Activated CD4-positive, alpha-beta T cell treated with anti-CD3 and anti-CD28 coated beads, Interleukin-2, Interleukin-6, amounts not matched to agents 100 ng/mL and 50 ng/mL, durations not matched to agents 16 hours and 8 hours (primary cell): ENCODE measurements at regions not wholly inside any gene's neighbourhood (a gene's known extent, or its start where the extent isn't known, plus 50 kb on each side); places are given as distances from the start of the nearest gene placed in this dataset.

Experiments used
- DNase-seq: peaks from one replicate; pipeline ENCODE4 v3.0.0-alpha.2; 2020

DNA sequence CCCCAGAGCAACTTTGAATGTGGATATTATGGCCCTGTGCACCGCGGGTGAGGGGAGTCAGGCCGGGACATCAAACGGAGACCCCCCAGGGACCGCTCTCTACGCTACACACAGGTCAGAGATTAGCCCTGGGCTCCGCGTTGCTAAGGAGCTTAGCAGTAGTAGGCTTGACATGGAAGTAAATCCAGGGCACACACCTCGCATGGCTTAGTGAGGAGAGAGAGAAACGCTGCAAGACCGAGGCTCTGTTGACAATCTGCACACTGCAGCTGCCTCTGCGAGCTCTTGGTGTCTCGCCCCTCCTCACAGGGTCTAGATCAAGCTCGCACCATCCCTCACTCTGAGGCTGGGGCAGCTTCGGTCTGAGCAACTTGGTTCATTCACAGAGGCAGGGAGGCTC is 116.1 kb upstream of the CDH4 start:
- no peak for DNase-seq

DNA sequence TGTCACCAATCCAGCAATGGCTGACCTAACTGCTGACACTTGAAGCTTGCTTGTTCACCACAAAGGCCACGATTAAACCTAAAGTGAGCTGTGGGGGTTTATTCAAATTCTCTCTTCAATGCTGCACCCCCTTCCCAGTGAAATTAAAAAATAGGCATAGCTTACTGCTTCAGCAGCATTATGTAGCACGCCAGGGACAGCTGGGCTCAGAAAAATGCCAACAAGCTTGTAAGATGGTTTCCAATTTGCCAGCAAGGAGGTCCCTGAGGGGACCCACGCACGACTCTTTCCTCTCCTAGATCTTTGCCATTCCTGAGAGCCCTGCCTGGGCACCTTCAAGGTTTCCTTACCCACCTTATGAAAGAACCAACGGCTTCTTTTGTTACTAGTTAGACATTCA is 113.5 kb upstream of the CDH4 start:
- no peak for DNase-seq

DNA sequence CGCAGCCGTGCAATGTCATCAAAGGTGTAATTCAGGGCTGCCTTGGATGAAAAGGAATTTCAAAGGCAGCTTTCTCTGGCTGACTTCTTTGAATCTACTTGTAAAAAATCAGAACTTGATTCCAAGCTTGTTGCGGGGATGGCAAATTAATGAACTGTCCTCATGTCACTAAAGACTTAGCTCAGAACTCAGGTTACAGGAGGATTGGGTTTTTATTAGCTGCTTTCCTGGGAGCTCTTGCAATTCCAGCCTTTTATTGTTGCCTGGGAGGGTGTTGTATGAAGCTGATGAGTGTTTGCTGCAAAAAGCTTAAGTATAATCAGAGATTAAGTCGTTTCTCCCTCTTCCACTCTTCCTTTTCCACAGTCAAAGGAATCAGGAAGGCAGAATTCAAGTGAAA is 113.0 kb upstream of the CDH4 start:
- DNase-seq, result no peak

DNA sequence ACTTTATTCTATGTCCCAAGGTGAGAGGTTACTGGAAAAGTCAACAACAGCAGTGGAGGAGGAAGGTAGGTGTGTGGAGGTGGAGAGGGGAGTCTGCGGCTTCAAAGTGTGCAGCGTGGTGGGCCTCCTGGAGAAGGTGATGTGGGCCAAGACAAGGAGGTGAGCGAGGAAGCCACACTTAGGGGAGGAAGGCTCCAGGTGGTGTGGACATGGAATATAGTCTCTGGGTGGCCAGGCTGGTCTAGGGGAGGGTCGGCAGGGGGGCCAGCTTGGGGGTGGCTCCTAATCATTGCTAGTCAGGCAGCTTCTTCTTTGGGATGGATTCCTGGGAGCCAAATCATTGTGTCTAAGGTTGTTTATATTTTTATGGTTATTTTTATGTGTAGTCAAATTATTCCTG is 111.5 kb upstream of the CDH4 start:
- no peak for DNase-seq

DNA sequence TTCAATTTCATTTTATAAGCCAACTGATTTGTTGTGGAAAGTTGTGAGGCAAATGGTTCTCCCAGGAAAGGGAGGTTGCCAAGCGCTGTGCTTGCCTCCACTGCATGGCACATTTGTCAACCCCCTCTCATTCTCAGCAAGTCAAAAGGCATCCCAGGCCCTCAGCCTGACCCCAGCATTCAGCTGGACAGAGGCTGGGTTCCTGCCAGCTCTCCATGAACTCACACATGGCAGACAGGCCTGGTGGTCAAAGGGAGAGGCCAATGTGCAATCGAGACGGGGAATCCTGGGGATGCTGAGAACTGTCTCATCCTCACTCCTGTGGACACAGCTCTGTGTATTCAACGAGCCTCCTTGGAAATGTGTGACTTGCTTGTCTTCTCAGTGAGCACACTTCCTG is 106.0 kb upstream of the CDH4 start:
- DNase-seq, result no peak

DNA sequence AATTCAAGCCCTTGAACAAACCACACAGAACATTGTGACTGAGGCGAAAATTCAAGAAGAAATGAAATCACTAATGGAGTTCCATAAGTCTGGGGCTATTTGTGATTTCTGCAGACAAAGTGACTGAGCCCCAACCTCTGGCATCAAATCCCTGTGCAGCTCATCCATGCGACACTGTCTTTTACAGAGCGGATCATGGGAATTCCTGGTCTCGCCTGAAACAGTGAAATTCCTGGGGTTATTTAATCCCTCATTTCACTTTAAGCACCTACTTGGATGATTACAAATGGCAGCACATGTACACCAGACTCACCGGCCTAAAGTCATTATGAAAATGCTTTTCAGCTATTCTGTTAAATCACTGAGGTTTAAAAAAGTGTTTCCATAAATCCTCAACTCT is 102.4 kb upstream of the CDH4 start:
- no peak for DNase-seq

DNA sequence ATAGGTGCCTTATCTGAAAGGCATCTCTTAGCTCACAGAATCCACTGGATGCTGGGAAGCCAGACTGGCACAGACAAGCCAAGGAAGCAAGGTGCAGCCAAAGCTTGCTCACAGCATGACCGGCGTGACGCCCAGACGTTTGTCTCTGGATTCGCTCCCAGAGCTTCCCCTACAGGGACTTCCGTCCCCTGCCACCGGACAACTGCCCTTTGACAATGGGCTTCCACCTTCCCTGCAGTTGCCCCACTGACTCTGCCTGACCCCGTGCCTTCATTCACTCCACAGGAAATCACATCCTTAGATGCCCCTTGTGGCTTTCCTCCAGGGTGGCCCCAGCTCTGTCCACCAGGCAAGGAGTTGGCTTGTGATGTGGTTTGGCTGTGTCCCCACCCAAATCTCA is 94.8 kb upstream of the CDH4 start:
- DNase-seq, result no peak

DNA sequence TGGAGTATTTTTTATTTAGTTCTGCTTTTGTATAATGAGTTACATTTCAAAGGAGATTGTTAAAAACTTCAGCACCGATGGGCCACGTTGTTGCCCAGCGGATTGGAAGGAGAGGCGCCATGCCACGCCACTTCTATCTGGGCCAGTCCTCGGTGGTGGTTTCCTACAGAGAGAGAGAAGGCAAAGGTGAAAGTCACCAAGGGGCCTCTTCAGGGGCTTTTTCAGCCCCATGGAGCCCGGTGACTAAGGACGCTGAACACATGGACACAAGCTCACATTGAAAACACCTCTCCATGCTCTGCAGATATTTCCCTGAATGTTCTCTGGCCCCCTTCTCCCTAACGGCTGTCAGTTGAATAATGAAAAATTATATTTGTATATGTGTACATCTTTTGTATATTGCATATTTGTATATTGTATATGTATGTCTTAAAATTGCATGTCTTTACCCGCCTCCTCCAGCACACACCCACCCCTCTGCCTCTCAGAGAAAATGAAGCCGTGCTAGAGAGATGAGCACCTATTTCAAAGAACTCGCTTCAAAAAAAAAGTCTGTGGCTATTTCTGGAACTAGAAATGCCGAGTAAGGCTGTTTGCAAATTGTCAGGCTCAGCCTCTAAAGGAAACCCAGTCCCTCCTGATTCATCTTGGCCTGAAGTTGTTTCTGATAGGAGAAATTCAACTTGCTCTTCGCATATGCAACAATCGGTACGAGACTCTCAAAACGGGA is 91.9 kb upstream of the CDH4 start:
- DNase-seq, result no peak

DNA sequence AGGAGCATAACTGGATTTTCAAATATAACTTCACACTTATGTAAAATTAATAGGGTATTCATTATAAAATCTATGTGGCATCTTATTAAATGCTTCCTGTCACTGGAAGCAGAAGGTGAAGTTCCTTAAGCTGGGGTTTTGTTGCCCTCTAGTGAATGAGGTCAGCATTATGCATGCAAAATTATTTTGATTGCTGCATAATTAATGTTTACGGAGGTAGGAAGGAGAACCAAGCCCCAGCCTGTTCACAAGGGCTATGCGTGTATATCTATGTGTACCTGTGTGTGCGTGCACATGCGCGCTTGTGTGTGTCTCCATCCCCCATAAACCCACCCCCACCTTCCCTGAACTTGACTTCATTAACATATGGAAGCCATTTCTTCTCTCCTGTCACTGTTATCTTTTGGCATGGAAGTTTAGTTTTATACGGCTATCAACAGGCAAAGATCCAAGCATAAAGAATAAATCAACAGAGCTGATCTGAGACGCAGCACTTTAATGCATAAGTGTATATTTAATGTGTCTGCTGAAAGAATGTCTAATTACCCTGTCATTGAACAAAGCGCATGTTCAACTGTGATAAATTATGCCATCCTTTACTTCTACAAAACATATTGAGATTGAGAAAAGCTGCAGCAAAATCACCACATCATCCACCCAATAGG is 90.2 kb upstream of the CDH4 start:
- DNase-seq, result no peak

DNA sequence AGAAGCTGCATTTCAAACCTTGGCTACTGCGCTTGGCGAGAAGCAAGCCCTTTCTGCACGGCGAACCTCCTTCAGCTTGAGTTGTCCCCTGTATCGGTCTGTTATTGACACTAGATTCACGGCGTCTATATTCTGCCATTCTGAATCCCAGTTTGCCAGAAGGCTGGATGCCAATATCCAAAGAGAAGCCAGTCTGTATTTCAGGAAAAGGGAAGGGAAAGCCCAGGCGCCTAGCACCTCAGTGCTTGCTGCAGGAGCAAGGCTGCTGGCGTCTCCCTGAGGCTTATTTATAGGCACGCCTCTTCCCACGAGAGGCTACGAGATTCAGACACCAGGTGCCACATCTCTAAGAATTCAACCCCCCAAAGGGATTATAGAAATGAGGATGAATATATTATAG is 89.6 kb upstream of the CDH4 start:
- DNase-seq, result no peak

DNA sequence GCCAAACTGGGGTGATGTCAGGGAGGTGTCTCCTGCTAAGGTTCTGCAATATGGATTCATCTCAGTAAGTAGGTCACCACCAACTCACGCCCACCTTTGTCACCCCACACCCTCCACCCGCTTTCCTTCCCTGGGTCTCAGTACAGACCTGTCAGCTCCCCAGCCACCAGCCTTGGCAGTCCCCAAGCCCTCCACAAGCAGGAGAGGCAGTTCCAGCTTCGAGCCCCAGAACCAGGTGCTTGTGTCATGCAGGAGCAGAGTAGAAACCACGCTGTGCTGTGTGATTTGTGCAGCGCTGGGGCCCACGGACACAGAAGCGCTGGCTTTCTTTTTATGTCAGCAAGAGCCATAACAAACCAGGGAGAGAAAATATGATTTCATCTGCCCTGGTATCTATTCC is 89.0 kb upstream of the CDH4 start:
- no peak for DNase-seq

DNA sequence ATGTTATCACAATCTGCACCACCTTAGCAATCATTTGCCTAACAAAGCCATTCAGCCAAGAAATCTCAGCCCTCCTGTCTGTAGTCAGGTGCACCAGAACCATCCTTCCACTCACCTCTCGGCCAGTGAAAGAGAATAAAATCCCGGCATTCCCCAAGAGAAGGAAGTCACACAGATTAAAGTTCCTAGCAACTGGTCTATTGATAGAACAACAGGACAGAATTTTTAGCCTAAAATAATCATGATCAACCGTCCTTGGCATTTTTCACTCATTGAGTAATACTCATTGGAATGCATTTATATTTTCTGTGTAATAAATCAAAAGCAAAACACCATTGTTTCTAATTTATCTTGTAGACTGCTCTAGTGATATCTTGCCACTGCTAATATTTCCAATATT is 85.7 kb upstream of the CDH4 start:
- DNase-seq, result no peak

DNA sequence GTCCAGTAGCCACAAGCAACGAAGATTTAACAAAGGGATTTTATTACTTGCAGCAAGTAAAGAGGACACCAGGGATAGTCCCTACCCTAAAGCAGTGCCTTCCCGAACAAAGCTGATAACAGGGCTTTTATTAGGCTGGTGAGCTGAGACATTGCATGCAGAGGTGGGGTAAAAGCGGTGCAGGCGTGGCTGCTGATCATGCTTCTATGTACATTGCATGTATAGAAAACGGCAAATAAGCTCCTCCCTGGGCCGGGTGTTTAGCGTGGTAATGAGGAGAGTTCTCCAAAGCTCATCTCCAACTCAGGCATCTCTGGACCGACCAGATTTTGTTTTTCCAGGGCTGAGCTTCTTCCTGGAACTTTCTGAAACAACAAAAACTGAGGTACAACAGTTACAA is 83.5 kb upstream of the CDH4 start:
- no peak for DNase-seq

DNA sequence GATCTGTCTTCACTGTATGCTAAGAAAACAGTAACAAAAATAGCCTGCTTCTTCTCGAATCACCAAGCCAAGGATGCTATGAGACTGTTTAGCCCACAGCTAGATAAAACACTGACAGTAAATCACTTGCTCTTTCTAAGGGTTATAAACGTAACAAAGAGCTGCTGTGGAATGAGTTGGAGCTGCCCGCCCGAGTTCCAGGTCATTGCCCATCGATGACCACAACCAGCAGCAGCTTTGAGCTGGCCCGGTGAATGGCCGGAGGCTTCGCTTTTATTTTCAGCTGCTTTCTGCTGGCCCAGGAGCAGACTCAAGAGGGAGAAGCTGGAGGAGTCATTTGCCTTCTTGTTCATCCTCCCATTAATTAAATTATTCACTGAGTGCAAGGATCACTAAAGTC is 82.2 kb upstream of the CDH4 start:
- DNase-seq, result no peak

DNA sequence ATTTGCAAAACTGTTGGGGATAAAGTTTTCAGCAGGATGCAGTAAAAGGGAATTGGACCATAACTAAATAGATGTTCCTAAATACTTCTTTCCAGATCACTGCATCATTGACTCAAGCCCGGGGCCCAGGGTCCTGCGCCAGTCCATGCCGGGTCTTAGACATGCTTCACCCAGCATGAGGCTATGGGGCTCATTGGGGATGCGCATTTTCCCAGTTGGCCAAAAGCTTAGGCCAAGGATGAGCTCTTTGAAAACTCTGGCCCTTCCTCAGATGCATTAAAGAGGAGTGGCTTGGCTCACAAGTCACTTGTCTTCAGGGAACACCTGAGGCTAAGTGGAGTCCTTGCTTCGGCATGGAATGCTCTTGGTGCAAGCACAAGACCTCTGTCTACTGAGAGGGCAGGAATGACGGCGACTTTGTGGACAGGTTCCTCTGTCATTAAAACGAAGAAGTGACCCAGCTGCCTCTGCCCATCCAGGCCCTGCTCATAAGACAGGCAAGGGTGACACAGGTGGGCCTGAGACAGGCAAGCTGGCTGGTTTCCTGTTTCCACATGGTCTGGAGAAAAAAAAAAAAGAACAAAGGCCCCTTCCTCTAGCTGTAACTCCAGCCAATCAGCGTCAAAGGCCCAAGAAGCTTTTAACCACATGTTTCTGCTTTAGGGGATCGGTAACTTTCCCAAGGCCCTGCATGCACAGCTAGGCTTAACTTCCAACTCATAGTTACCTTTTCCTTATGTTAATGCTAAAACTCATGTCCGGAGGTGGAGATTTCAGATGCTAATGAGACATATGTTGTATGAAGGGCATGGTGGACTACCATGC is 81.4 kb upstream of the CDH4 start:
- DNase-seq, result no peak

DNA sequence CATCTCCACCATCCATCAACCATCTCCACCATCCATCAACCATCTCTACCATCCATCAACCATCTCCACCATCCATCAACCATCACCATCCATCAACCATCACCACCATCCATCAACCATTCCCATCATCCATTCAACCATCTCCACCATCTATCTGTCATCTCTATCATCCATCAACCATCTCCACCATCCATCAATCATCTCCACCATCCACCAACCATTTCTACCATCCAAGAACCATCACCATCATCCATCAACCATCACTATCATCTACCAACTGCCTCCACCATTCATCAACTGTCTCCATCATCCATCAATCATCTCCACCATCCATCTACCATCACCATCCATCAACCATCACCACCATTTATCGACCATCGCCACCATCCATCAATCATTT is 78.8 kb upstream of the CDH4 start:
- no peak for DNase-seq

DNA sequence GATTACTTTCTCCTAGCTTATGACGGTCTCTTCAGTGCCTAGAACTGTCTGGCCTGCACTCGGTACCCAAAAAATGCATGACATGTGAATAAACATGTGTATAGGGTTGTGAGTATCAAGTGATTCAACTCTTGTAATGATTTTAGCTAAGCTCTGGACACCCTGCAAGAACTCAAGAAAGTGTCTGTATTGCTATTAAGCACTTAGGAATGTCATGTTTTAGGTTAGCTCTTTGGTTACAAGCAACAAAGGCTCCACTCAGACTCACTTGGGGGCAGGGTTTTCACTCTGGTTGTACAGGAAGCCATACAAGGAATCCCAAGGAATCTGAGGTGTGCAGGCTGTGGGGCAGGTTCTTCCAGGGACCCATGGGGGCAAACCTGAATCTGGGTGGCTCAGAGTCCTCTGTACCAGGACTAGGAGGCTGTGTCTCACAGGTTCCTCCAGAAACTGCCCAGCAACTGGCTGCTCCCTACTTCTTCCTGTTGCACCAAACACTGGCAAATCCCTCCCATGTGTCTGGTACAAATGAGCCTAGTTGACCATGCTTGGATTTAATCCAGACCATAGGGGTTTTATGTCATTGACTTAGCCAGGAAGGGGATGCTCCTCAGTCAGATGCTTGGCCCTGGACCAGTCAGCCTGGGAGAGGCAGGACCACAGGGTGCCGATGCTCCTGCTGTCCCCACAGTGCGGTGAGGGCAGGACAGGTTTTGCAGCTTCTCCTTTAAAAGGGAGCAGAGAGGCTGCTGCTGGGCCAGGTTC is 77.9 kb upstream of the CDH4 start:
- no peak for DNase-seq

DNA sequence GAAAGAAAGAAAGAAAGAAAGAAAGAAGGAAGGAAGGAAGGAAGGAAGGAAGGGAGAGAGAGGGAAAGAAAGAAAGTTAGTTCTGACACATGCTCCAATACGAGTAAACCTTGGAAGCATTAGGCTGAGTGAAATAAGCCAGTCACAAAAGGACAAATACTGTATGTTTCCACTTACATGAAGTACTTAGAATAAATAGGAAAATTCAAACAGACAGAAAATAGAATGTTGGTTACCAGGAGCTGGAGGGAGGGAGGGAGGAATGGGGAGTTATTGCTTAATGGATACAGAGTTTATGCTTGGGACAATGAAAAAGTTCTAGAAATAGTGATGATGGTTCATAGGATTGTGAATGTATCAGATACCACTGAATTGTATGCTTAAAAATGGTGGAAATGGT is 75.2 kb upstream of the CDH4 start:
- DNase-seq, result no peak

DNA sequence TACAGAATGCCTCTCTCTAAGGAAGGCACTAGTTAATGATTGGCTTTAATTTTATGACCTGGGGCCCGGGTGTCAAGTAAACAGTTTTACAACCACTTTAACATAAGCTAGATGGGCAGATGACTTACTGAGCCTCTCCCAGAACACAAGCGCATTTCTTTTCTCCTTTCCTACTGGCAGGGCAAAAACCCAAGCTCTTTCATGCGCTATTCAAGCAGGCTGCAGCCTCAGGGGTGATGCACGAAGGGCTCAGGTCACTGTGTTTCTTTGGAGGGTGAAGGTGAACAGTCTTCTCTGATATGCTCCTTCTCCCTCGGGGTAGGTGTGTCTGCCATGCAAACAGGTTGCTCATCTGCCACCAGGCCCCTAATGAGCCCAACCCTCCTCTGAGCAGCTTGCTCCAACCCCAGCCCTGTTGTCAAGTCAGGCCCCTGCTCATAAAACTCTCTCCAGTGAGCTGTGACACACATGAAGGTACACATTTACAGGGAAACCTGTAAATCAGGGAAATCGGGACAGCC is 73.5 kb upstream of the CDH4 start:
- DNase-seq, result no peak

DNA sequence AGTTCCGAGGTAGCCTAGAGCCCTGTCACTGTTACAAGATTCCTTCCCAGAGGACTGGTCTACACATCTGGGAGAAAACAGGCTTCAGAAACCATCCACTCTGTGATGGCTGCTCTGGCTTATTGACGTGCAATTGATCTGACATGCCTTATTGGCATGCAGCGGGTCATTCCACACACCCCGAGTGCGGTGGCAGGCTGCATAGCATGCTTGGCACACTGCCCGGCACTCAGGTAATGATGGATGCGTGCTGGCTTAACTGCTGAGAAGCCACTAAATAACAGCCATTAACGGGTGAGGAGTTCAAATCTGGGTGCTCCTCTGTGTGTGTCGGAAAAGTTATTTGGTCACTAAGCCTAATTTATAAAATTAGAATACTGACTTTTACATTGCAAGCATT is 67.9 kb upstream of the CDH4 start:
- no peak for DNase-seq

DNA sequence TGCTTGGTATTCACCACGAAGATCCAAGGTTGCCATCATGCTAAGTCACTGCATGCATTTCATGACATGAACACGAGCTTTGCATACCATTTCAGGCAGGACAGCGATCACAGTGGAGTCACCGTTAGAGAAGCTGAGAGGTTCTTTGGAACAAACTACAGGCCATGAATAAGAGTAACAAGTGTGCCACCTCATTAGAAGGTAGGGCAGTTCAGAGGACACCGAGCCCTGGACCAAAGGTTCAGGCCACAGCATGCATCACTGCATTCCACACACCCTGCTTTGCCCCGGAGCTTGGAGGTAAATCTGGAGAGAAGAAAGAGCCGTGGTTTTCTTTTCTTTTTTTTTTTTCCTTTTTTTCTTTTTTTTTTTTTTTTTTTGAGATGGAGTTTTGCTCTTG is 66.9 kb upstream of the CDH4 start:
- no peak for DNase-seq

DNA sequence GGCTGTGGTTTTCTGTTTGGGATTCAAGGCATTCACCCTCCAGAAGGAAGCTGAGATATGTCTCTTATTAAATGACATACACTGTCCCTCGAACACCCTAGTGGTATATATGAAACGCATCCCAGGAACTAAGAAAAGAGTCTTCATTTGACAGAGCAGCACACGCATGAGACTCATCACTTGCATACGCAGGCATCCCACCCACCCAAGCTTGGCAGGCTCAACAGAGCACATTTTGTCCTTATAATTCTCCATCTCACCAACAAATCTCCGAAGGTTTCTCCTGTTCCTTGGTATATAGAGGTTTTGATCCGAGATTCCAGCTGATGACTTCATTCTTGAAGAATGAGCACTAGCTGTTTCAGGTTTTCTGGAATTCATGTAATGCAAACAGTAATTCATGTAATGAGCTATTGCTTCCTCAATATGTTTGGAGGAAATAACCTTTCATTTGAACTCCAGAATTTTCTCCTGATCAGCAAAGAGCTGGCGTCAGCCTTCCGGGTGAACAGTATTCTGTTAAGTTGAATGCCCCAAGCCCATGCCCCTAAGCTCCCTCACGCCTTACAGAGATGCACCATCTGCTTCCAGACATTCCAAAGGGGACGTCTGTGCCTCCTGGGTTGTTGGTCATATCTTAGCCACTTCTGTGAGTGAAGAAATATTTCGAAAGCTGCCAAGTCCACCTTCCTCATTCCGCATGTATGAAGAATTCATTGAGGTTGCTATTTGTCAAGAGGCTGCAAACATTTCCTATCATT is 66.0 kb upstream of the CDH4 start:
- DNase-seq, result no peak
